Ascending aorta (tissue), 2 donors: ENCODE measurements at regions not wholly inside any gene's neighbourhood (a gene's known extent, or its start where the extent isn't known, plus 50 kb on each side); places are given as distances from the start of the nearest gene placed in this dataset.

ENCODE experiments used
- DNase-seq, 2 donors: peaks; one replicate each; pipeline ENCODE4 v3.0.0-alpha.2; 2019; ENCODE audit warnings: low spot score in 2 of 2
- H3K27ac ChIP-seq, 2 donors: fragments of 200-600 bp; sonication (generic); one replicate each; pipeline ENCODE4 v1.5.1; 2016 to 2017; ENCODE audit warnings: mild to moderate bottlenecking in 1 of 2
- H3K27me3 ChIP-seq: fragments of 200-600 bp; sonication (generic); one replicate; pipeline ENCODE4 v1.5.1; 2017
- H3K36me3 ChIP-seq, 2 donors: fragments of 200-600 bp; sonication (generic); one replicate each; pipeline ENCODE4 v1.5.1; 2016
- H3K4me1 ChIP-seq, 2 donors: fragments of 200-600 bp; sonication (generic); one replicate each; pipeline ENCODE4 v1.5.1; 2016 to 2017; ENCODE audit warnings: mild to moderate bottlenecking in 1 of 2
- H3K4me3 ChIP-seq, 2 donors: fragments of 200-600 bp; sonication (generic); one replicate each; pipeline ENCODE4 v1.5.1; 2016 to 2017; ENCODE audit warnings: mild to moderate bottlenecking in 1 of 2
- H3K9me3 ChIP-seq, 2 donors: fragments of 200-600 bp; sonication (generic); one replicate each; pipeline ENCODE4 v1.5.1; 2016
- intact Hi-C: fragments of 100-400 bp; cut with DNase I; formaldehyde crosslinking; loops from one replicate; pipeline ENCODE4 v1.15.1; 2023
- TF ChIP-seq, protein P1 (sequence below), 3 experiments: fragments of 200-600 bp in 2 of 3; fragments of 450-650 bp in 1 of 3; sonication (generic) in 2 of 3; IDR thresholded peaks; one replicate each; pipeline ENCODE4 v1.5.1; 2016 to 2019; ENCODE audit warnings: antibody characterized with exemption in 3 of 3, mild to moderate bottlenecking in 1 of 3, moderate library complexity in 1 of 3

- H3K27me3 ChIP-seq, result no peaks in the 10 kb centered on the region
- H3K9me3 ChIP-seq, result no peaks in the 10 kb centered on the region
- no peaks in the 10 kb centered on the region for H3K36me3 ChIP-seq
- no peaks in the 10 kb centered on the region for H3K4me1 ChIP-seq
- H3K4me3 ChIP-seq, result no peak overlapping the region
- H3K27ac ChIP-seq, result no peak overlapping the region
- intact Hi-C loops, result no loop called here
- TF ChIP-seq, protein P1, sequence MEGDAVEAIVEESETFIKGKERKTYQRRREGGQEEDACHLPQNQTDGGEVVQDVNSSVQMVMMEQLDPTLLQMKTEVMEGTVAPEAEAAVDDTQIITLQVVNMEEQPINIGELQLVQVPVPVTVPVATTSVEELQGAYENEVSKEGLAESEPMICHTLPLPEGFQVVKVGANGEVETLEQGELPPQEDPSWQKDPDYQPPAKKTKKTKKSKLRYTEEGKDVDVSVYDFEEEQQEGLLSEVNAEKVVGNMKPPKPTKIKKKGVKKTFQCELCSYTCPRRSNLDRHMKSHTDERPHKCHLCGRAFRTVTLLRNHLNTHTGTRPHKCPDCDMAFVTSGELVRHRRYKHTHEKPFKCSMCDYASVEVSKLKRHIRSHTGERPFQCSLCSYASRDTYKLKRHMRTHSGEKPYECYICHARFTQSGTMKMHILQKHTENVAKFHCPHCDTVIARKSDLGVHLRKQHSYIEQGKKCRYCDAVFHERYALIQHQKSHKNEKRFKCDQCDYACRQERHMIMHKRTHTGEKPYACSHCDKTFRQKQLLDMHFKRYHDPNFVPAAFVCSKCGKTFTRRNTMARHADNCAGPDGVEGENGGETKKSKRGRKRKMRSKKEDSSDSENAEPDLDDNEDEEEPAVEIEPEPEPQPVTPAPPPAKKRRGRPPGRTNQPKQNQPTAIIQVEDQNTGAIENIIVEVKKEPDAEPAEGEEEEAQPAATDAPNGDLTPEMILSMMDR (IDR thresholded peaks at IDR 0.05), result no peak
- no peak for DNase-seq
Observed at GRCh38 chr2:142778289-142778688, 99.2 kb upstream of the KYNU start.

DNA sequence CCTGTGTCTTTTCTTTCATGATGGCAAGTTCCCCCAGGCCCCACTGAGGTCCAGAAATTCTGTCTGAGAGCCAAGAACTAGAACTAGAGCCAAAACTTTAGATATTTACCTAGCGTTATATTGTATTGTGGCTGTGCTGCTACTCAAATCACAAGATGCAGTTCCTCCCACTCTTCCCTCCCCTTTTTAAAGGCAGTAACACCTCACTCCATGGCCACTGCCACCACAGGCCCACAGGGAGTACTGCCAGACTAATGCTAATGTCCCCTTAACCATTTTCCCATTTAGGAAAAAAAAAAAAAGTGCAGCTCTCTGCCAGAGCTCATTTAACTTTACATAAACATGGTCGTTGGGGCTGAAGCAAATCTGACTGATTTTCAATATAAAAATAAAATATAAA, 99.7 kb upstream of the KYNU start:
- no peaks in the 10 kb centered on the region for H3K9me3 ChIP-seq
- TF ChIP-seq, protein P1 (IDR thresholded peaks at IDR 0.05), result no peak
- intact Hi-C loops, result no loop called here

DNA sequence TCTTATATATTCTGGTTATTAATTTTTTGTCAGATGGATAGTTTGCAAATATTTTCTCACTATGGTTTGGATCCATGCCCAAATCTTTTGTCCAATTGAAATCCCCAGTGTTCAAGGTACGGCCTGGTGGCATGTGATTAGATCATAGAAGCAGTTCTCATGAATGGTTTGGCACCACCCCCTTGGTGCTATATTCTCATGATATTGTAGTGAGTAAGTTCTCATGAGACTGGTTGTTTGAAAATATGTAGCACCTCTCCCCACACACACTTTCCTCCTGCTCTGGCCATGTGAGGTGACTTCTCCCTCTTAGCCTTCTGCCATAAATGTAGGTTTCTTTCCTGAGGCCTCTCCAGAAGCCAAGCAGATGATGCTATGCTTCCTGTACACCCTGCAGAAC, 107.7 kb upstream of the KYNU start:
- H3K27me3 ChIP-seq, result no peaks in the 10 kb centered on the region
- no peak overlapping the region for H3K4me3 ChIP-seq
- TF ChIP-seq, protein P1 (IDR thresholded peaks at IDR 0.05), result no peak
- peaks cover 10 to 15% of the 10 kb centered on the region in 2 donors for H3K9me3 ChIP-seq
- intact Hi-C loops, result no loop called here
- H3K27ac ChIP-seq, result no peak overlapping the region
- DNase-seq, result no peak
- no peaks in the 10 kb centered on the region for H3K4me1 ChIP-seq
- H3K36me3 ChIP-seq, result no peaks in the 10 kb centered on the region

More for the DNA sequence above, 99.7 kb upstream of the KYNU start:
- no peak for DNase-seq
- H3K36me3 ChIP-seq, result no peaks in the 10 kb centered on the region
- no peak overlapping the region for H3K4me3 ChIP-seq
- no peaks in the 10 kb centered on the region for H3K27me3 ChIP-seq
- no peak overlapping the region for H3K27ac ChIP-seq
- no peaks in the 10 kb centered on the region for H3K4me1 ChIP-seq

DNA sequence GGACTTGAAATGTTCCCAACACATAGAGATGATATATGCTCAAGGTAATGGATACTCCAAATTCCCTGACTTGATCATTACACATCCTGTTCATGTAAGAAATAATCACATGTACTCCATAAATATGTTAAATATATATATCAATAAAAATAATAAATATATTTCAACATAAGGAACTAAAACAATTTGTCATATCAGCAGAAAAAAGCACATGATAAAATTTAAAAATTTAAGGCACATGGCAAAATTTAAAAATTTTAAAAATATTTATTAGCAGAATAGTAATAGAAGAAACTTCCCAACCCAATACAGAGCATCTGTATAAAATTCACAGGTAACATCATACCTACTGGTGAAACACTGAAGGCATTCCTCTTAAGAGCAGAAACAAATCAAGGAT, 109.6 kb upstream of the KYNU start:
- H3K27me3 ChIP-seq, result no peaks in the 10 kb centered on the region
- no peak overlapping the region for H3K4me3 ChIP-seq
- peaks cover 10 to 15% of the 10 kb centered on the region in 2 donors for H3K9me3 ChIP-seq
- no peak for DNase-seq
- intact Hi-C loops, result no loop called here
- TF ChIP-seq, protein P1 (IDR thresholded peaks at IDR 0.05), result no peak
- no peak overlapping the region for H3K27ac ChIP-seq
- no peaks in the 10 kb centered on the region for H3K36me3 ChIP-seq
- no peaks in the 10 kb centered on the region for H3K4me1 ChIP-seq

GRCh38 chr2:142758973-142759372, 118.5 kb upstream of the KYNU start:
- Histone ChIP-seq H3K9me3 (no peaks in the 10 kb centered on the region), H3K36me3 (no peaks in the 10 kb centered on the region), H3K27me3 (no peaks in the 10 kb centered on the region), H3K4me3 (no peak overlapping the region), H3K4me1 (no peaks in the 10 kb centered on the region), H3K27ac (no peak overlapping the region)
- TF ChIP-seq, protein P1 (IDR thresholded peaks at IDR 0.05), result no peak
- no peak for DNase-seq
- intact Hi-C loops, result no loop called here

DNA sequence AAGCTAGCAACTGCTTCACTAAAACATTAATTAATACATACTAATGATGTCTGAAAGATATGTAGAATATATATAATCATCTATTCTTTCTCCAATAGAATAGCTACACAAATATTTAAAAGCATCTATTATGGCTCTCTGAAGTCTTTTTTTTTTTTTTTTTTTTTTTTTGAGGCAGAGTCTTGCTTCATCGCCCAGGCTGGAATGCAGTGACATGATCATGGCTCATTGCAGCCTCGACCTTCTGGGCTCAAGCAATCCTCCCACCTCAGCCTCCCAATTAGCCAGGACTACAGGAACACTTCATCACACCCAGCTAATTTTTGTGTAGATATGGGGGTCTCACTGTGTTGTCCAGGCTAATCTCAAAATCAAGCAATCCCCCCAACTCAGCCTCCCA, 120.4 kb upstream of the KYNU start:
- no peaks in the 10 kb centered on the region for H3K36me3 ChIP-seq
- no peak overlapping the region for H3K27ac ChIP-seq
- no peaks in the 10 kb centered on the region for H3K27me3 ChIP-seq
- H3K4me3 ChIP-seq, result no peak overlapping the region
- TF ChIP-seq, protein P1 (IDR thresholded peaks at IDR 0.05), result no peak
- no peaks in the 10 kb centered on the region for H3K4me1 ChIP-seq
- intact Hi-C loops, result no loop called here
- no peaks in the 10 kb centered on the region for H3K9me3 ChIP-seq
- no peak for DNase-seq
